ENCODE measurements at regions not wholly inside any gene's neighbourhood (a gene's known extent, or its start where the extent isn't known, plus 50 kb on each side); places are given as distances from the start of the nearest gene placed in this dataset.
"Not testable (repeated sequence)": the region's sequence is repeated elsewhere in the genome, so short reads cannot be mapped to it uniquely, and the experiment has no call there.

DNA sequence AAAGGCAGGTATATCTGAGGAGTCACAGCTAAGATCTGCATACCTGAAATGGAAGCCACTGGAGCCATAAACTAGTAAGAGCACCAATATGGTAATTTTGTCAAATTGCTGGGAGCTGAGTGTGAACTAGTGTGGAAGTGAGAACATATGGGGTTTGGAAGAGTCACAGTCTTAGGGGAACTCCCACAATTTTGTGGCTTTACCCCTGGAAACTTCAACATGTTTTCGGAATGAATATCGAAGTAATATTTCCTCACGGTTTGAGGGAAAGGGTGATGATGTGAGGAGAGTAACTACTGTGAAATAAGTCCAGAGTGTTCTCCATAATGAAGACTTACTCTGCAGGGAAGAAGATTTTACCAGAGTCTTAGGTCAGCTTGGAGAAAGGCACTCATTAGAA, 565.9 kb downstream of the RIT2 start:
- H3K4me1 ChIP-seq = no peaks in the 10 kb centered on the region
- no peak for DNase-seq (ENCODE audit: low spot score in 2 of 2)
- H3K27ac ChIP-seq = no peak overlapping the region
- H3K4me3 ChIP-seq = no peak overlapping the region
- H3K27me3 ChIP-seq = no peaks in the 10 kb centered on the region
- H3K36me3 ChIP-seq = no peaks in the 10 kb centered on the region
- TF ChIP-seq CTCF (IDR thresholded peaks at IDR 0.05) = no peak
- no peak for TF ChIP-seq POLR2AphosphoS5 (IDR thresholded peaks at IDR 0.05)
- no peak for TF ChIP-seq POLR2A (IDR thresholded peaks at IDR 0.05)
- H3K9me3 ChIP-seq = no peaks in the 10 kb centered on the region
- intact Hi-C loops (cut with DNase I; ENCODE audit: low total_unique reads) = no loop called here

- intact Hi-C loops (cut with DNase I; ENCODE audit: low total_unique reads); H3K4me1 ChIP-seq; H3K9me3 ChIP-seq: not testable (repeated sequence)
Measured at GRCh38 chr18:42552559-42552958, 562.9 kb downstream of the RIT2 start.

DNA sequence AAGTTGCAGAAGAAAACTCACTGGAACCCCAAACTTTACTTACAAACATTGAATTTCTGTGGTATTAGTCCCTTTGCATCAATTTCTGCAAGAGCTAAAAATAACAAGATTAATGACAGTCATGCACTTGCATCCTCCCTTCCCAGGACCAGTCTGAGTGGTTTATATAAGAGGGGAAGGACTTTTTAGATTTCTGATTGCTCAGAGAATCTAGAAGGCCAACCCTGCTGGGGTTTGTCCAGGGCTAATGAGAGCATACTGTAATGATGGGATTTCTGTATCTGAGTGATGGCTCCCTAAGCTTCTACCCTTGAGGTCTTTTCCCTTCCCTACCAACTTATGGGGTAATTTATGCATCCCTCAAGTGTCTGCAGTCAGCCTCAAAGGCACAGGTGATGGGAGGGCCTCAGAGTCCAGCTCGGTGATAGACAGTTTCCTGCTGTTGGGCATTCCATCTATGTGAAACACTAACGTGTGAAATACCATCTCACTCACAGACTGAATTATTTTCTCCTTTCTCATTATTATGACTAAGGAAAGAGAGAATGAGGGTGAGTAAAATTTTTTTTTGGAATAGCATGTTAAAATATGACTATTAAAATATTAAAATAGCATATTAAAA, 556.3 kb downstream of the RIT2 start:
- no peak for DNase-seq (ENCODE audit: low spot score in 2 of 2)
- no peaks in the 10 kb centered on the region for H3K9me3 ChIP-seq
- no peak overlapping the region for H3K27ac ChIP-seq
- intact Hi-C loops (cut with DNase I; ENCODE audit: low total_unique reads) = no loop called here
- no peaks in the 10 kb centered on the region for H3K4me1 ChIP-seq
- no peaks in the 10 kb centered on the region for H3K27me3 ChIP-seq
- no peak overlapping the region for H3K4me3 ChIP-seq
- H3K36me3 ChIP-seq = no peaks in the 10 kb centered on the region
- TF ChIP-seq CTCF (IDR thresholded peaks at IDR 0.05) (no peak), POLR2AphosphoS5 (IDR thresholded peaks at IDR 0.05) (no peak), POLR2A (IDR thresholded peaks at IDR 0.05) (no peak)

More at GRCh38 chr18:42552559-42552958, 562.9 kb downstream of the RIT2 start:
- H3K4me3 ChIP-seq; H3K27me3 ChIP-seq; H3K27ac ChIP-seq; H3K36me3 ChIP-seq; DNase-seq (ENCODE audit: low spot score in 2 of 2): not testable (repeated sequence)

DNA sequence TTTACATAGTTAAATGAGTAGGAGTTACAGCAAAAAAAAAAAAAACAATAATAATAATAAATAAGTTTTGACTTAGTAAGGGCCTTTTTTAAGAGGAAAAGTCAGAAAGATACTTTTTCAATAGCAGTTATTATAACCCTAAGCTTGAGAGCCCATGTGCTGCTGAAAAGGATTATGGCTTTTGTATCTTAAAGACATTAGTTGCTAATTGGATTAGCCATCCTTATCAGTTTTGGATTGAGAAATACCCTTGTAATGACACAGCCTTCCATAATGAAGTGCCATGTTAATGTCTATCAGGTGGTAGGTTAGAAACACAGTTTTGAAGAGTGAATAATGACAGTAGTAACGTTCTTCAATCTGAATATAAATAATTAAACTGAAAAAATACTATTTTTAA, 554.0 kb downstream of the RIT2 start:
- H3K9me3 ChIP-seq = no peaks in the 10 kb centered on the region
- no peak overlapping the region for H3K4me3 ChIP-seq
- H3K36me3 ChIP-seq = no peaks in the 10 kb centered on the region
- intact Hi-C loops (cut with DNase I; ENCODE audit: low total_unique reads) = no loop called here
- DNase-seq (ENCODE audit: low spot score in 2 of 2) = no peak
- no peaks in the 10 kb centered on the region for H3K4me1 ChIP-seq
- no peak for TF ChIP-seq POLR2A (IDR thresholded peaks at IDR 0.05)
- TF ChIP-seq POLR2AphosphoS5 (IDR thresholded peaks at IDR 0.05) = no peak
- no peak for TF ChIP-seq CTCF (IDR thresholded peaks at IDR 0.05)
- no peaks in the 10 kb centered on the region for H3K27me3 ChIP-seq
- H3K27ac ChIP-seq = no peak overlapping the region

DNA sequence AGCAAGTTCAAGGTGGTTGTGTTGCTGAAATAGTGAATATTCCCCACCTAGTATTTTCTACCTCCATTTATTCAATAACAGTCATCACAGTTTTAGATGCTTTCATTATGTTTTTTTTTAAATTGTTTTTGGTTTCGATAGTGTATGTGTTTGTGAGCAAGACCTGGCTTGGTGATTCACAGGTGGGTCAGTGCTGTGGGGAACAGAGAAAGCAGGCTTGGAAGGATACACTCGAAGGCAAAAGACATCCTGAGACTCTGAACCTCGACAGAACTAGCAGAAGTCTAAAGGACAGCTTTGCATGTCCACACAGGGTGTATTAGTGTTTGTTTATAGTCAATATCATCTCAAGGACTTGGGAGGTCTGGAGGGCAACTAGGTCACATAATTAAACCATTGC, 551.5 kb downstream of the RIT2 start:
- Histone ChIP-seq H3K4me1 (no peaks in the 10 kb centered on the region), H3K36me3 (no peaks in the 10 kb centered on the region), H3K4me3 (no peak overlapping the region), H3K27me3 (no peaks in the 10 kb centered on the region), H3K27ac (no peak overlapping the region), H3K9me3 (no peaks in the 10 kb centered on the region)
- intact Hi-C loops (cut with DNase I; ENCODE audit: low total_unique reads) = no loop called here
- TF ChIP-seq POLR2AphosphoS5 (IDR thresholded peaks at IDR 0.05) (no peak), POLR2A (IDR thresholded peaks at IDR 0.05) (no peak), CTCF (IDR thresholded peaks at IDR 0.05) (no peak)
- no peak for DNase-seq (ENCODE audit: low spot score in 2 of 2)

DNA sequence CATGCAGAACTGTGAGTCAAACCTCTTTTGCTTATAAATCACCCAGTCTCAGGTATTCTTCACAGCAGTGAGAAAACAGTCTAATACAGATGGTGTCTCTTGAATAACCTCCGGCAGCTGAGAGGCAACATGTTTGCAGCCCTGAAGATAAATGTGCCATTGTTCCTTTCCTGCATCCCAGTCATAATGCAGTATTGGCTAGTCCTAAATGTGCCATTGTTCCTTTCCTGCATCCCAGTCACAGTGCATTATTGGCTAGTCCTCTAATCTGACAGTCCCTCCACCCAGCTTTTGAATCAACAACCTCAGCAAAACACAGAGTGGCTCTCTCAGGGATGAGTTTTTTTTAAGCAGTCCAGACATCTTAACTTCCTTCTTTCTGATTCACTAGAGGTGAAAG, 550.7 kb downstream of the RIT2 start:
- Histone ChIP-seq H3K27ac (no peak overlapping the region), H3K9me3 (no peaks in the 10 kb centered on the region), H3K4me1 (no peaks in the 10 kb centered on the region), H3K4me3 (no peak overlapping the region), H3K36me3 (no peaks in the 10 kb centered on the region), H3K27me3 (no peaks in the 10 kb centered on the region)
- TF ChIP-seq CTCF (IDR thresholded peaks at IDR 0.05) (no peak), POLR2AphosphoS5 (IDR thresholded peaks at IDR 0.05) (no peak), POLR2A (IDR thresholded peaks at IDR 0.05) (no peak)
- no peak for DNase-seq (ENCODE audit: low spot score in 2 of 2)
- intact Hi-C loops (cut with DNase I; ENCODE audit: low total_unique reads) = no loop called here

All from breast epithelium (tissue), 4 donors.